Upper lobe of left lung (tissue), 4 donors: ENCODE measurements at regions not wholly inside any gene's neighbourhood (a gene's known extent, or its start where the extent isn't known, plus 50 kb on each side); places are given as distances from the start of the nearest gene placed in this dataset.

ENCODE experiments used
- CTCF ChIP-seq, 6 experiments: fragments of 450-650 bp in 4 of 6; fragments of 200-600 bp in 2 of 6; sonication (generic) in 2 of 6; IDR thresholded peaks; one replicate each; pipeline ENCODE4 v1.5.1; 2016 to 2019; ENCODE audit warnings: antibody characterized with exemption in 6 of 6
- EP300 ChIP-seq, 4 donors: sonication (generic); formaldehyde crosslinking; IDR thresholded peaks; one replicate each; pipeline ENCODE4 v1.5.1; 2017; ENCODE audit warnings: antibody characterized with exemption in 4 of 4, control low read depth in 2 of 4
- POLR2A ChIP-seq, 4 donors: fragments of 450-650 bp; IDR thresholded peaks; one replicate each; pipeline ENCODE4 v1.5.1; 2016 to 2017; ENCODE audit warnings: antibody characterized with exemption in 4 of 4, mild to moderate bottlenecking in 2 of 4
- POLR2AphosphoS5 ChIP-seq, 2 donors: sonication (generic); formaldehyde crosslinking; IDR thresholded peaks; one replicate each; pipeline ENCODE4 v1.5.1; 2017; ENCODE audit warnings: antibody characterized with exemption in 2 of 2

- TF ChIP-seq CTCF (IDR thresholded peaks at IDR 0.05) (no peak), POLR2AphosphoS5 (IDR thresholded peaks at IDR 0.05) (no peak), EP300 (IDR thresholded peaks at IDR 0.05) (no peak), POLR2A (IDR thresholded peaks at IDR 0.05) (no peak)
Observed at GRCh38 chr20:58099956-58100730, 128.3 kb downstream of the ANKRD60 start.
